HG02973 (cell line): ENCODE measurements at regions not wholly inside any gene's neighbourhood (a gene's known extent, or its start where the extent isn't known, plus 50 kb on each side); places are given as distances from the start of the nearest gene placed in this dataset.
"Not testable (repeated sequence)": the region's sequence is repeated elsewhere in the genome, so short reads cannot be mapped to it uniquely, and the experiment has no call there.

Experiments
- ATAC-seq: cut with Tn5 transposase; IDR thresholded peaks from one replicate; pipeline ENCODE4 v1.9.1; 2021; ENCODE audit warnings: moderate library complexity; ENCODE audit not compliant: unreplicated experiment

- ATAC-seq = no peak
Observed at GRCh38 chr10:16116404-16117304, 256.3 kb upstream of the MINDY3 start.

GRCh38 chr10:16117305-16117695 is 257.0 kb upstream of the MINDY3 start:
- no peak for ATAC-seq

GRCh38 chr10:16119445-16119844 is 259.1 kb upstream of the MINDY3 start:
- no peak for ATAC-seq

- no peak for ATAC-seq
Observed at GRCh38 chr10:16120563-16120962, 260.3 kb upstream of the MINDY3 start.

- no peak for ATAC-seq
Observed at GRCh38 chr10:16141499-16141898, 281.2 kb upstream of the MINDY3 start.

DNA sequence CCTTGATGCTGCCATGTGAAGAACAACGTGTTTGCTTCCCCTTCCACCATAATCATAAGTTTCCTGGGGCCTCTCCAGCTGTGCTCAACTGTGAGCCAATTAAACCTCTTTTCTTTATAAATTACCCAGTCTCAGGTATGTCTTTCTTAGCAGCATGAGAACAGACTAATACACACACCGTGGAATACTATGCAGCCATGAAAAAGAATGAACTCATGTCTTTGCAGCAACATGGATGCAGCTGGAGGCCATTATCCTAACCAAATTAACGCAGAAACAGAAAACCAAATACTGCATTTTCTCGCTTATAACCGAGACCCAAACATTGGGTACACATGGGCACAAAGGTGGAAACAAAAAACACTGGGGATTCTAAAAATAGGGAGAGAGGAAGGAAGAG is 286.7 kb upstream of the MINDY3 start:
- no peak for ATAC-seq

DNA sequence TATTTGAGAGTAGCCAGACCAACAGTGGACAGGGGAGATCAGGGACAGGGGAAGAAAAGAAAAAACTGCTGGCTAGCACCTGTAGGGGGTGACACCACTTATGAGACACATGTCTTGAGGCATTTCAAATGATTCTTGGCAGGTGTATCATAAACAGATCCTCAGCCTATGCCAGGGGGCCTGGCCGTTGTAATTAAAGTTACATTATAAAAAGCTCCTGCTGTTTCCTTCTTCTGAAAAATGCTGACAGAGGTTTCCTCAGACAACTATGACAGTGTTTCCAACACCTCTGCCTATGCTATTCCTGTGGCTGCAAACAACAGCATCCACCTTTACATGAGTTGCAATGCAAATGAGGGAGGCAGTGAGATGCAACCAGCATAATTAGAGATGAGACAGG is 281.0 kb upstream of the PTER start:
- ATAC-seq = no peak

- ATAC-seq = no peak
Observed at GRCh38 chr10:16156681-16157080, 280.1 kb upstream of the PTER start.

- not testable (repeated sequence) for ATAC-seq
Observed at GRCh38 chr10:16165067-16165466, 271.7 kb upstream of the PTER start.

DNA sequence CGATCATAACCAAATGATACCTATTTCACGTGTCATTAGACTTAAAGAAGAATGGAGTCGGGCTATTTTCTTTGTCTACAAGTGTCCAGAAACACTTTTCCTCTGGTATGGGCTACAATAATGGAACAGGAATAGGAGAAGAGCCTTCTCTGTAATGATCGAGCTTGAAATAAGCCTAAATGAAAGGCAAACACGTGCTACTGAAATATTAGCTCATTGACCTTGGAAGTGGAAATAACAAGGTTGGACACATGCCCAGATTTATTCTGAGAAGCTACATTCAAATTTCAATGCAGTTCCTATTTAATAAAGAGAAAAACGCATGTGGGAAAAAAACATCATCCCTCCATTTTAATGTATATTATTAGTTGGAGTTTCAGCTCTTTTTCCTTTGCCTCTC is 254.7 kb upstream of the PTER start:
- ATAC-seq = no peak

- ATAC-seq = no peak
Observed at GRCh38 chr10:16182688-16183087, 254.1 kb upstream of the PTER start.

GRCh38 chr10:16184096-16184597 is 252.7 kb upstream of the PTER start:
- no peak for ATAC-seq

DNA sequence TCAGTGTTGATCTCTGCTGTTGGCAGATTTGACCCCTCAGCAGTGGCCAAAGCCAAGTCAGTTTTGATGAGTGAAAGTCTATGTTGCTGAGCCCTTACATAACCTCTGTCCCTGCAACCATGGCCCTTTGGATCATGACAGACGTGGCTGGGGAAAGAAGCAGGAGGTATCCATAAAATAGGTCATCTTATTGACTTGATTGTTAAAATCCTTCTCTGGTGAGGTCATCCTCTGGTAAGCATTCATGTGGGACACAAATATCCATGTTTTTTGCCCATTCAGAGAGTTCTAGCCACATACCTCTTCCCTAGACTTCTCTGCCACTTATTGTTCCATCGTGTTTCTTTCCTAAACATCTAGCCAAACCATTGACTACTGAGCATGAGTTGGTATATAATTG is 251.9 kb upstream of the PTER start:
- no peak for ATAC-seq

GRCh38 chr10:16186564-16186963 is 250.2 kb upstream of the PTER start:
- ATAC-seq = no peak

GRCh38 chr10:16187161-16187560 is 249.6 kb upstream of the PTER start:
- ATAC-seq = no peak

DNA sequence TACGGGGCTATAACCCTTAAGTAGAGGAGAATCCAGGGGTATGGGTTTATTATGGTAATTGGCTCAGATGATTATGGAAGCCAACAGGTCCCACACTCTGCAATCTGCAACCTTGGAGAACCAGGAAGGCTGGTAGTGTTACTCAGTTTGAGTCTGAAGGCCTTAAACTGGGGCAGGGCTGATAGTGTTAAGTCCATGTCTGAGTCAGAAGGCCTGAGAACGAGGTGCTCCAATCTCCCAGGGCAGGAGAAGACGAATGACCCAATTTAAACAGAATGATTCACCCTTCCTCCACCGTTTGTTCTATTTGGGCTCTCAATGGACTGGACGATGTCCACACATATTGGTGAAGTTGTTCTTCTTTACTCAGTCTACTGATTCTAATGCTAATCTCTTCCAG is 244.5 kb upstream of the PTER start:
- no peak for ATAC-seq

DNA sequence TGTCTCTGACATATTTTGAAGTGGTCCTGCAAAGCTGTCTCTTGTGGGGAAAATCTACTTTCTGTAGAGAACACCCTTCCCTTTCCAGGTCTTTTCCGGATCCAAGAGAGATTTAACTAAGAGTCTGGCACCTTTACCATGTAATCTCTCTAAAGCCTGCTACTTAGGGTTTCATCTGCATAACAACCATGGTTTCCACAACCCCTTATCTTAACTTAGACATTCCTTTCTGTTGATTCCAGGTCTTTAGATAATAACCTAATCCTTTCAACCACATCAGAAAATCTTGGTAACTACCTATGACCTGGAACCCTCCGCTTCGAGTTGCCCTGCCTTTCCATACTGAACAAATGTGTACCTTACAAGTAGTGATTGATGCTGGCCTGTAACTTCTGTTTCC is 243.6 kb upstream of the PTER start:
- ATAC-seq = no peak

- peak; percentile 92 for ATAC-seq
Observed at GRCh38 chr10:16195178-16195769, 241.5 kb upstream of the PTER start.

DNA sequence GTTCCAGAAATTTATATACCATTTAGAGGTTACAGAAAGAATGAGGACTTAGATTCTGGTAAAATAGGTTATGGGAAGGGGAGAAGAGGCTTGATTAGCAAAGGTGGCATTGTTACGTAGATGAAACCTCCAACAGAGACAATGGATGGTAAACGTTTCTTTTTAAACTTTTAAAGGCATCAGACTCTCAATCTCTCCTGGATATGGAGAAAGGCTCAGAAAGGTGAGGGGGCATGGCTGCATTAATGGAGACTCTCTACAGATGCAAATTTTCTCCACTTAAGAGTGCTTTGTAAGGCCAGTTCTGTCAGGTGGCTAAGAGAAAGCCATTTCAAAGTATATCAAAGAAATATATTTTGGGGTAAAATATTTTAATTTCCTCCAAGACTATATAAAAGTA is 240.9 kb upstream of the PTER start:
- ATAC-seq = no peak

DNA sequence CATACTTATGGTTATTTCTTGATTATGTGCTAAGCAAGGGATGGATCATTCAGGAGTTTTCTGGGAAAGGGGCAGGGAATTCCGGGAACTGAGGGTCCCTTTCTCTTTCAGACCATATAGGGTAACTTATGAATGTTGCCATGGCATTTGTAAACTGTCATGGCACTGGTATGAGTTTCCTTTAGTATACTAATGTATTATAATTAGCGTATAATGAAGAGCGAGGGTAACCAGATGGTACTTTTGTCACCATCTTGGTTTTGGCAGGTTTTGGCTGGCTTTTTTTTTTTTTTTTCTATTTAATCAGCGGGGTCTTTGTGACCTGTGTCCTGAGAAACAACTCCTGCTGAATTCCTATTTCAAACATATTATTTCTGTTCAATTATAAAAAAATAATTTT is 237.6 kb upstream of the PTER start:
- no peak for ATAC-seq

DNA sequence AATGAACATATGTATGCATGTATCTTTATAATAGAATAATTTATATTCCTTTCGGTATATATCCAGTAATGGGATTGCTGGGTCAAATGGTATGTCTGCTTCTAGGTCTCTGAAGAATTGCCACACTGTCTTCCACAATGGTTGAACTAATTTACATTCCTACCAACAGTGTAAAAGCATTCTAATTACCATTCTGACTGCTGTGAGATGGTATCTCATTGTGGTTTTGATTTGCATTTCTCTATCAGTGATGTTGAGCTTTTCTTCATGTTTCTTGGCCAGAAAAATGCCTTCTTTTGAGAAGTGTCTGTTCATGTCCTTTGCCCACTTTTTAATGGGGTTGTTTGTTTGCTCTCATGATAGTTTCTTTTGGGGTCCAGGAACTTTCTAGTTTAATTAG is 213.2 kb upstream of the PTER start:
- ATAC-seq = not testable (repeated sequence)

GRCh38 chr10:16227674-16228073 is 209.1 kb upstream of the PTER start:
- ATAC-seq = no peak
